Prostate gland (tissue), 2 donors: ENCODE measurements at regions not wholly inside any gene's neighbourhood (a gene's known extent, or its start where the extent isn't known, plus 50 kb on each side); places are given as distances from the start of the nearest gene placed in this dataset.

Experiments used
- CTCF ChIP-seq, 4 experiments: fragments of 200-600 bp in 2 of 4; fragments of 450-650 bp in 2 of 4; sonication (generic) in 2 of 4; IDR thresholded peaks; 1 replicate in 3 of 4; 2 replicates in 1 of 4; pipeline ENCODE4 v1.5.1; 2016 to 2019; ENCODE audit warnings: antibody characterized with exemption in 4 of 4, mild to moderate bottlenecking in 2 of 4, moderate library complexity in 2 of 4
- POLR2AphosphoS5 ChIP-seq: sonication (generic); formaldehyde crosslinking; IDR thresholded peaks from one replicate; pipeline ENCODE4 v1.6.1; 2017; ENCODE audit warnings: antibody characterized with exemption

- TF ChIP-seq CTCF (IDR thresholded peaks at IDR 0.05) (no peak), POLR2AphosphoS5 (no peak)
These were observed 70.9 kb upstream of the EYA2 start for GRCh38 chr20:46823753-46824152.
